Kidney capillary endothelial cell (primary cell): ENCODE measurements at regions not wholly inside any gene's neighbourhood (a gene's known extent, or its start where the extent isn't known, plus 50 kb on each side); places are given as distances from the start of the nearest gene placed in this dataset.
A peak's percentile ranks its signal among the peaks of the same experiment; 100 is the strongest.
"Not testable (repeated sequence)": the region's sequence is repeated elsewhere in the genome, so short reads cannot be mapped to it uniquely, and the experiment has no call there.

Experiments
- DNase-seq: peaks from one replicate; pipeline ENCODE4 v3.0.0-alpha.2; 2018; ENCODE audit warnings: low spot score

DNA sequence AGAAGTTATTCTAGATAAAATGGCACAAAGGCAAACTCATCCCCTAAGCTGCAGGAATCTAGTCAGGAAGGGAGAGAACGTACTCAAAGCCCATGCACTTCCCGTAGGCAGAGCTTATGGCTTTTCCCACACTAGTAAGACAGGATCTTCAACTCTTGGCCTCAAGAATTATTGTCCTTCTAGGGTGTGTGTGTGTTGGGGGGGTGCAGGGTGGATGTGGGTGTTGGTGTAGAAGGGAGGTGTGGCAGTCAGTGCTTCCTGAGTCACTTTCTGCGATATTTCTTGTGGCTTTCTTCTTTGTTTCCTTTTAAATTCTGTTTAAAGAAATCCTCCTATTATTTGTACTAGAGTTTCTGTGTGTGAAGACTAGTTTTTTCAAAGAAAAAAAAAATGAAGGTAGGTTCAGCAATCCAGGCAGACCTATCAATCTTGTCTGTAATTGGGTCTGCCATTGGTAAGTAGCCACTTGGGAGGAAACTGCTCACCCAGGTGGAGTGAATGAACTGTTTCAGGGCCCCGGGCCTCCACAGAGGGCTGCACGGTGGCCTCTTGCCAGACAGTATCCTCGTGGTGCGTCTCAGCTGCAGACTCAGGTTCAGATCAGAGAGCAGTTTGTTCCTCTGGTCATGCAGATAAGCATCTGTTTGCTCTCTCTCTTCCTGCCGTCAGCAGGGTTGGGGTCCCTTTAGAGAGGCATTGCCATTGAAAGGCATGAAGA, 131.9 kb downstream of the NPR3 start:
- DNase-seq = no peak

DNA sequence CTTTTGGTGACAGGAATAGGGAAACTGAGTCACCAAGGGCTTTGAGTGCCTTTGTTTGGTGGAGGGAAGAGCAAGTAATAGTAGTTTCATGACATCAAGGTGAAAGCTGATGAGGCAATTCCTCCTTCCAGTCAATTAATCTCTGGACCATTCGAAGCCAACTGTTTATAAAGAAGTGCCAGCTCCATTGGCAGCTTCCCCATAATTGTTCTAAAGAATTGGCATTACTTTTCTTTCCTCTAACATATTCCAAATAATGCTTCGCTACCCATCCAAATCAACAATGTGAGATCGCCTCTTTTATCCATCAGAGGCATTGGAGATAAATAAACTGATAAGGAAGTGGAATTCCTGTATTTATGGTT, 132.4 kb downstream of the NPR3 start:
- no peak for DNase-seq

DNA sequence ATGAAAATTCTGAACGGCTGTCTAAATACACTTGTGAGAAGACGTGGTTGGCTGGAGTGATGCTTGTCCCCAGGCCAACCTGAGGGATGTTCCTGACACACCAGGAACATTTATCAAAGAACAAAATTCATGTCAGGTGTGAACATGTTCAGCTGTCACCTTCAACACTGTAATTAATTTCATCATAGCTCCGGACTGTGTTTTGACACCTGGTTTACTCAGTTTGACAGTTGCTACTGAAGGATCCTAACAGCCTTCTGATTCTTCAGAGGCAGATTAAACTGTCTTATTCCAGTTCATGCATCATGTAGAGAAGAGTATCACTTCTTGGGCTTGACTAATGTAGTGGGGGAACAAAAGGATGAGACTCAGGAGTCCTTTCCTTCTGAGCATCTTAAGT, 134.1 kb downstream of the NPR3 start:
- DNase-seq = no peak

GRCh38 chr5:32848120-32848519, 137.0 kb downstream of the NPR3 start:
- no peak for DNase-seq

- no peak for DNase-seq
Observed at GRCh38 chr5:32848681-32849080, 137.6 kb downstream of the NPR3 start.

DNA sequence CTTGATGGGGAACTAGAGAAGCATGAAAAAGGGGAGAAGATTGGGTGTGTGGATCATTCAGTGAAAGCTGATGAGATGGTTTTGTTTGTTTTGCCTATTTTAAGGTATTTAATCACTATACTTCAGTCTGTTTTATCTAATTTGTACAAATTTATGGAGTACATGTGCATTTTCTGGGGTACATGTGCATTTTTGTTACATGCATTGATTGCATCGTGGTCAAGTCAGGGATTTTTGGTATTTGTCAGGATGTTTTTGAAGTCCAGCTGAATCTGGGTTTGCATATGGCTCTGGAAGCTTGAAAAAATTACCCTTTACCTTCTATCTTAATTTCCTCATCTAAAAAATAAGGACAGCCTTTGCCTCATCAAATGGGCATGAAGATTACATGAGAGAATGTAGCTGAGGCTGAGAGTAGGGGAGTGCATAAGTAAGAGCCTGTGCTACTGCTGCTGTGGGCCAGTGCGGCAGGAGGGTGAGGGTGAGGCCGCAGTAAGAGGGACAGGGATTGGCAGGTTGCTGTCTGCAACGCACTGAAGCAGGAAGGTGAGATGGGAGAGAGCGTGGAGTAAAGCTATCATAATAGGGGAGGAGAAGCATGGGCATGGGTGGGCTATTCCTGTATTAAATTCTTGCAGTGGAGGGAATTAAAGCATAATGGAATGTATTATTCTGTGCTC, 139.8 kb downstream of the NPR3 start:
- DNase-seq = no peak

DNA sequence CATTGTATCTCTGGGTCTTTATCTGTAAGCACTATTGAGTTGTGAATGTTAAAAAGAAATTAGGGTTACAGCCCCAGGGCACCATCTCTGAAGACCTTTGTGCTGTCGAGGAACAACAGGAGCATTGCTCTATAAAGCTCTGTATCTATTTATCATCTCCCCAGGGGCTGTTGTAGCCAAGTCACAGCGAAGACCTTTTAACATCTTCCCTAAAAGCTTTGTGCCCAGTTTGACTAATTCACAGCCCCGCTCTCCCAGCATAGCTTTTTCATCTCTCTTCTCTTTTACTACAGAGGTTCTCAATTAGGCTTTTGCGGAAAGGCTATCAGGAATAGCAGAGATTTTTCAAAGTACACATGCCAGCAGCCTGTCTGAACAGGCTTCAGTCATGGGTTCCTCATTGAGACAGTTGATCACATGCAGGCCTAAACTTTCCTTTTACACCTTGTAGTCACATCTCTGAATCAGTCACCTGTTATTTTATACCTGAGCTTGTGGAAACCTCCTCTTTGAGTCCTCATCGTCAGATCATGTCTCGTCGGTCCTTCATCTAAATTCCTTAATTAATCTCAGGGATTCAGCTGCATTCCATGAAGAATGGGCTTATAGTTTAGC, 140.5 kb downstream of the NPR3 start:
- no peak for DNase-seq

- no peak for DNase-seq
Observed at GRCh38 chr5:32852535-32852934, 141.4 kb downstream of the NPR3 start.

- no peak for DNase-seq
Observed at GRCh38 chr5:32852976-32853375, 141.9 kb downstream of the NPR3 start.

- no peak for DNase-seq
Observed at GRCh38 chr5:32854473-32854872, 143.4 kb downstream of the NPR3 start.

- no peak for DNase-seq
Observed at GRCh38 chr5:32859211-32859641, 148.1 kb downstream of the NPR3 start.

DNA sequence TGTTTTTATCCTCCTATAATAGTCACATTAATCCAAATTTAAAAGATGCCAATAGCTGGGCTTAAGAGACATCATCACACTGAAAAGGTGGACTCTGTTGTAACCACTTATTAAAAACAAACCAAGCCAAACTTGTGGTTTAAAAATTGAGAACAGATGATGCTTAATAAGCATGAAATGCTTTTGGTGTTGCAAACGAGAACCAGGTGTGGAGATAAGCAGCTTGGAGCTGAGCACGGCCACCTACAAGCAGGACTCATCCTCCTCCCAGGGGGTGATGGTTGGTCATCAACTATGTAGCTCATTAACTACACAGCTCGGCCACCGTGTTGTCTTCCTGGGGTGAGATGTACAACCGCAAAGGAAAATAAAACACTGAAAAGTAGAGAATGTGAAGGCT, 154.4 kb downstream of the NPR3 start:
- no peak for DNase-seq

- no peak for DNase-seq
Observed at GRCh38 chr5:32866138-32866537, 155.0 kb downstream of the NPR3 start.

DNA sequence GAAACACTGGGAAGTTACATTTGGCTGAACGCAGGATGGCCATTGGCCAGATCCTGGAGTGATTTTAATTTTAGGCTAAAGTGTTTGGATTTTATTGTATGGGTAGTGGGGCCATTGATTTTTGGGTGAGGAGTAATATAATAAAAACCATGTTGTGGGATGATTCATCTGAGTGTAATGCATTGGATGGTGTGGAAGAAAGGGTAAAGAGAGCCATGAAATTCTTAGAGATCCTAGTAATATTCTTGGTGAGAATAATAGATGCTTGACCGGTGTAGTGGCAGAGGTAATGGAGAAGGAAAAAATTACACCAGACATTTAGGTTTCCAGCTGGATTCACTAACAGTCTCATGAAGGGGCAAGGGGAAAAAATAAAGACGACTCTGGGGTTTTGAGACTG, 158.1 kb downstream of the NPR3 start:
- no peak for DNase-seq

GRCh38 chr5:32876791-32877190, 165.7 kb downstream of the NPR3 start:
- DNase-seq = no peak

GRCh38 chr5:32879364-32879763, 168.2 kb downstream of the NPR3 start:
- not testable (repeated sequence) for DNase-seq

- no peak for DNase-seq
Observed at GRCh38 chr5:32880796-32881195, 169.7 kb downstream of the NPR3 start.

- no peak for DNase-seq
Observed at GRCh38 chr5:32887390-32887789, 176.3 kb downstream of the NPR3 start.

- DNase-seq = no peak
Observed at GRCh38 chr5:32889078-32889477, 178.0 kb downstream of the NPR3 start.

GRCh38 chr5:32903613-32904012, 192.5 kb downstream of the NPR3 start:
- DNase-seq = no peak

DNA sequence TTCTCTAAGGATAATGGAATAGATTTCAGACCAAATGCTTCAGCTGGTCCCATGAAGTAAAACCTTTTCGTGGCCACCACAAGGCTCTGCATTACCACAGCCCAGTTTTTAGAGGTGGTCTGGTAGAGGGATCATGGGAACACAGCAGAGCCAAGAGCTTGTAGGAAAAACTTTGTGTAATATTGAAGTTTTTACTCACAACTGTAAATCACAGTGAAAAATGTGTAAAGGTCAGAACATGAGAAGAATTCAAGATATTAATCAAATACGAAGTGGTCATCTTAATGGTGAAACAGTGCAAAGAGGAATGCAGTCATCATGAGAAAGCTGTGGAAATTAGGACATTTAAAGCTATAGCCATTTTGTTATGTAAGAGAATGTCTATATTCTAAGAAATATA, 197.5 kb downstream of the NPR3 start:
- no peak for DNase-seq

DNA sequence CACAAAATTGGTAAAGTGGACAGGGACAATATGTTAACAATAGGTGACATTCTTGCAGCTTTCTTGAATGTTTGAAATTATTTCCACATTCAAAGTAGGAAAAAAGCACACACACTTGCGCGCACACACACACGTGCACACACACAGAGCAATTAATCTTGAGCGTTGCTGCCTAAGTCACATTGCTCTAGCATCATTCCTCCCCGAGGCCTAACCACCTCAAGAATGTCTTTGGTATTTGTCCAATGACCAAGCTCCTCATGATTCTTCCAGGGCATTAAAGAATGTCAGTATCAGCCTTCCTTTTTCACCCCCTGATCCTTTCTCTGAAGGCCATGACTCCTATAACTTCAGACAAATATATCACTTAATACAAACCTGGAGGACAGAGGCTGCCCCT, 198.1 kb downstream of the NPR3 start:
- no peak for DNase-seq

DNA sequence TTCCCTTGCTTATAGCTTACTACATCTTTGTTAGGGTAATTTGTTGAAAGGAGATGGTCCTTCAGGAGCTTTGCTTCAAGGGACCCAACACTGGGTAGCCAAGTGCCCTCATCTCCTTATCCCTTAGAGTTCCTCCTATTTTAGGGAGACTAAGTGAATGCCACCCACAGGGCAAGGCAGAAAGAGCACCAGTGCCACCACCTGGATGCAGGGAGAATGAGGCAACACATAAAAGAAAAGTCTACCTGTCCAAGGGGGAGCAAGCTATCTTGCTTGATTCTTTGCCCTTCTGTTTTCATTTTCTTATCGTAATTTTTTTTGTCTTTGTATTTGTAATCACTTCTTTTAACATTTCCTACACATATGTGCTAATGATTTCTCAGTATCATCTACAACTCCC, 205.5 kb downstream of the NPR3 start:
- DNase-seq = no peak

DNA sequence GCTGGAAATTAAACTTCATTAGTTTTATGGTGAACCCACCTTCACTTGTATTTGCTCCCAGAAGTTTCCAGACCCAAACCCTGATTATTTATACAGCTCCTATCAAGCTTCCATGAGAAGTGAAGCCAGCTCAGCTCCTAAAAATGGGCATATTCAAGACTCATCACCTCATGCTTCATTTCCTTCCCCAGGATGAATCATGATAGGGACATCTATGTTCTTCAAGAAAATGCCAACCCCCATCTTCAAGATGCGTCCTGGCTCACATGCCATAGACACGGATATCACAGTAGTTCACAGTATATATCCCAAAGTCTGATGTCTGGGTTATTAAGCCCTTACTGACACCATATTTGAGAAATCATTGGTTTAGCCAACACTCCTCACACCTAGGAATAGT, 217.6 kb downstream of the NPR3 start:
- DNase-seq = peak; percentile 48
